Transverse colon (tissue), 4 donors: ENCODE measurements at regions not wholly inside any gene's neighbourhood (a gene's known extent, or its start where the extent isn't known, plus 50 kb on each side); places are given as distances from the start of the nearest gene placed in this dataset.

Source experiments
- CTCF ChIP-seq, 5 experiments: fragments of 200-600 bp in 3 of 5; fragments of 450-650 bp in 2 of 5; sonication (generic) in 3 of 5; IDR thresholded peaks; 1 replicate in 2 of 5; 2 replicates in 3 of 5; pipeline ENCODE4 v1.5.1; 2016 to 2017; ENCODE audit warnings: antibody characterized with exemption in 5 of 5, inconsistent platforms in 3 of 5, mild to moderate bottlenecking in 2 of 5, moderate library complexity in 1 of 5
- POLR2A ChIP-seq: fragments of 450-650 bp; IDR thresholded peaks from one replicate; pipeline ENCODE4 v1.6.1; 2016; ENCODE audit warnings: antibody characterized with exemption, mild to moderate bottlenecking, moderate library complexity
- POLR2AphosphoS5 ChIP-seq, 3 donors: sonication (generic); formaldehyde crosslinking; IDR thresholded peaks; one replicate each; pipeline ENCODE4 v1.6.1; 2016; ENCODE audit warnings: antibody characterized with exemption in 3 of 3

- TF ChIP-seq CTCF (IDR thresholded peaks at IDR 0.05) = no peak
- TF ChIP-seq POLR2A = no peak
- no peak for TF ChIP-seq POLR2AphosphoS5 (IDR thresholded peaks at IDR 0.05)
These were observed 80.5 kb downstream of the BLTP1 start for GRCh38 chr4:122232633-122233032.
